ENCODE measurements at regions not wholly inside any gene's neighbourhood (a gene's known extent, or its start where the extent isn't known, plus 50 kb on each side); places are given as distances from the start of the nearest gene placed in this dataset.

GRCh38 chr12:13440844-13441243 is 244.3 kb downstream of the EMP1 start:
- TF ChIP-seq, protein P1, sequence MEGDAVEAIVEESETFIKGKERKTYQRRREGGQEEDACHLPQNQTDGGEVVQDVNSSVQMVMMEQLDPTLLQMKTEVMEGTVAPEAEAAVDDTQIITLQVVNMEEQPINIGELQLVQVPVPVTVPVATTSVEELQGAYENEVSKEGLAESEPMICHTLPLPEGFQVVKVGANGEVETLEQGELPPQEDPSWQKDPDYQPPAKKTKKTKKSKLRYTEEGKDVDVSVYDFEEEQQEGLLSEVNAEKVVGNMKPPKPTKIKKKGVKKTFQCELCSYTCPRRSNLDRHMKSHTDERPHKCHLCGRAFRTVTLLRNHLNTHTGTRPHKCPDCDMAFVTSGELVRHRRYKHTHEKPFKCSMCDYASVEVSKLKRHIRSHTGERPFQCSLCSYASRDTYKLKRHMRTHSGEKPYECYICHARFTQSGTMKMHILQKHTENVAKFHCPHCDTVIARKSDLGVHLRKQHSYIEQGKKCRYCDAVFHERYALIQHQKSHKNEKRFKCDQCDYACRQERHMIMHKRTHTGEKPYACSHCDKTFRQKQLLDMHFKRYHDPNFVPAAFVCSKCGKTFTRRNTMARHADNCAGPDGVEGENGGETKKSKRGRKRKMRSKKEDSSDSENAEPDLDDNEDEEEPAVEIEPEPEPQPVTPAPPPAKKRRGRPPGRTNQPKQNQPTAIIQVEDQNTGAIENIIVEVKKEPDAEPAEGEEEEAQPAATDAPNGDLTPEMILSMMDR (conservative IDR thresholded peaks at IDR 0.05; ENCODE audit: low read length): no peak
- no peak for TF ChIP-seq EZH2phosphoT487 (IDR thresholded peaks at IDR 0.05; ENCODE audit: borderline replicate concordance, low read depth, low read length)
